ENCODE measurements at regions not wholly inside any gene's neighbourhood (a gene's known extent, or its start where the extent isn't known, plus 50 kb on each side); places are given as distances from the start of the nearest gene placed in this dataset.

DNA sequence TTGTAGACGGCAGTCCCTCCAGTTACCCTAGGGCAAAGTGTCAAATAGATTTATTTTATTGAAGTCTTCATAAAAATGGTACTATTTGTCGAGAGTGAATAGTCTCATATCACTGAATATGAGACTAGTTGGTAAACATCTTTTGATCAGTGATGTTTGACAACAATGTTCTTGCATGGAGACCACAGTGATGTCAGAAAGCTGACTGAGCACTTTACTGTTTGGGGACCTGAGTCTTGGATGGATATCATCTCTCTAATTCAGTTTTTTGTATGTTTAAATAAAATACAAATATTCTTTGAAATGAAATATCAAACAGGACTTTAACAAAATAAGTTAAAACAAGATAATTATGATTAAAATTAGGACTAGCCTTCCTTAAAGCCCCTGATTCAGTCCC is 1315.4 kb upstream of the NRXN1 start:
- Mint-ChIP-seq H3K27ac (ENCODE audit: unreplicated experiment) (no peak overlapping the region), H3K27me3 (ENCODE audit: unreplicated experiment) (no peaks in the 10 kb centered on the region), H3K4me1 (ENCODE audit: unreplicated experiment) (peaks cover 7% of the 10 kb centered on the region), H3K9me3 (ENCODE audit: unreplicated experiment) (no peaks in the 10 kb centered on the region), H3K36me3 (ENCODE audit: unreplicated experiment) (no peaks in the 10 kb centered on the region), H3K4me3 (ENCODE audit: unreplicated experiment) (no peak overlapping the region)
- TF ChIP-seq, protein P1, sequence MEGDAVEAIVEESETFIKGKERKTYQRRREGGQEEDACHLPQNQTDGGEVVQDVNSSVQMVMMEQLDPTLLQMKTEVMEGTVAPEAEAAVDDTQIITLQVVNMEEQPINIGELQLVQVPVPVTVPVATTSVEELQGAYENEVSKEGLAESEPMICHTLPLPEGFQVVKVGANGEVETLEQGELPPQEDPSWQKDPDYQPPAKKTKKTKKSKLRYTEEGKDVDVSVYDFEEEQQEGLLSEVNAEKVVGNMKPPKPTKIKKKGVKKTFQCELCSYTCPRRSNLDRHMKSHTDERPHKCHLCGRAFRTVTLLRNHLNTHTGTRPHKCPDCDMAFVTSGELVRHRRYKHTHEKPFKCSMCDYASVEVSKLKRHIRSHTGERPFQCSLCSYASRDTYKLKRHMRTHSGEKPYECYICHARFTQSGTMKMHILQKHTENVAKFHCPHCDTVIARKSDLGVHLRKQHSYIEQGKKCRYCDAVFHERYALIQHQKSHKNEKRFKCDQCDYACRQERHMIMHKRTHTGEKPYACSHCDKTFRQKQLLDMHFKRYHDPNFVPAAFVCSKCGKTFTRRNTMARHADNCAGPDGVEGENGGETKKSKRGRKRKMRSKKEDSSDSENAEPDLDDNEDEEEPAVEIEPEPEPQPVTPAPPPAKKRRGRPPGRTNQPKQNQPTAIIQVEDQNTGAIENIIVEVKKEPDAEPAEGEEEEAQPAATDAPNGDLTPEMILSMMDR (IDR thresholded peaks at IDR 0.05), result no peak
- no peak for DNase-seq (ENCODE audit: extremely low spot score, unreplicated experiment)

DNA sequence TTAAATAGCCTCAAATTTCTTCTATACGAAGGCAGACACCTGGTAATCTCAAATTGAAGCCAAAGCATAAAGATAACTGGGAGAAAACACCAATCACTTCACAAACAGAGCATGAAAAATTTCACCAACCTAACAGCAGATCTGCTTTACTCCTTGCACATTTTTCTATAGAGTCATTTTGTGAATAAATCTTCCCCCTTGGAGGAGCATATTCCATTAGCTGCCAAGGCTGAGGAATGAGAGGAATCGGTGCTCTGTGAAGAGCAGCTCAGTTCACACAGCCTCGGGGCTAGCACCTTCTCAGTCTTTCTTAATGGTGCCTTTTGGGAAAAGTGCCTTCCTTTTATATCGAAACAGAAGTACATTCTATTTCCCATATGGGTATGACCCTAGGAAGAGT is 1313.7 kb upstream of the NRXN1 start:
- Mint-ChIP-seq H3K4me3 (ENCODE audit: unreplicated experiment) (no peak overlapping the region), H3K9me3 (ENCODE audit: unreplicated experiment) (no peaks in the 10 kb centered on the region), H3K27ac (ENCODE audit: unreplicated experiment) (no peak overlapping the region), H3K4me1 (ENCODE audit: unreplicated experiment) (peaks cover 7% of the 10 kb centered on the region), H3K36me3 (ENCODE audit: unreplicated experiment) (no peaks in the 10 kb centered on the region), H3K27me3 (ENCODE audit: unreplicated experiment) (no peaks in the 10 kb centered on the region)
- TF ChIP-seq, protein P1 (IDR thresholded peaks at IDR 0.05), result no peak
- no peak for DNase-seq (ENCODE audit: extremely low spot score, unreplicated experiment)

DNA sequence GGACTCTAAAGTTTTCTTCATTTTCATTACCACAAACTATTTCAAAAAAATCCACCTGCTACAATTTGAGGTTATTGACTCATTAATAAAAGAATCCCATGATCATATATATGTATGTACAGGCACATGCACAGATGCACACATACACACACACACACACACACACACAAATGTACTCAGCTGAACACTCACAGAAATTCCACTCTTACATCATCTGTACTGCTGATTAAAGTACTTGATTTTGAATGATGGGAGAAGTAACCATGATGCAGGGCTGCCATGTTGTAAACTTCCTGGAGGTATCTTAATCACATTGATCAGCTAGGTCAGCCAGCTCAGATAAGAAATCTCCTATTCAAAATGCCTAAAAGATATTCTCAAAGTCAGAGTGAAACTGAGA is 1313.2 kb upstream of the NRXN1 start:
- Mint-ChIP-seq H3K36me3 (ENCODE audit: unreplicated experiment) (no peaks in the 10 kb centered on the region), H3K27me3 (ENCODE audit: unreplicated experiment) (no peaks in the 10 kb centered on the region), H3K27ac (ENCODE audit: unreplicated experiment) (no peak overlapping the region), H3K4me1 (ENCODE audit: unreplicated experiment) (peaks cover 7% of the 10 kb centered on the region), H3K9me3 (ENCODE audit: unreplicated experiment) (no peaks in the 10 kb centered on the region), H3K4me3 (ENCODE audit: unreplicated experiment) (no peak overlapping the region)
- TF ChIP-seq, protein P1 (IDR thresholded peaks at IDR 0.05), result no peak
- no peak for DNase-seq (ENCODE audit: extremely low spot score, unreplicated experiment)

DNA sequence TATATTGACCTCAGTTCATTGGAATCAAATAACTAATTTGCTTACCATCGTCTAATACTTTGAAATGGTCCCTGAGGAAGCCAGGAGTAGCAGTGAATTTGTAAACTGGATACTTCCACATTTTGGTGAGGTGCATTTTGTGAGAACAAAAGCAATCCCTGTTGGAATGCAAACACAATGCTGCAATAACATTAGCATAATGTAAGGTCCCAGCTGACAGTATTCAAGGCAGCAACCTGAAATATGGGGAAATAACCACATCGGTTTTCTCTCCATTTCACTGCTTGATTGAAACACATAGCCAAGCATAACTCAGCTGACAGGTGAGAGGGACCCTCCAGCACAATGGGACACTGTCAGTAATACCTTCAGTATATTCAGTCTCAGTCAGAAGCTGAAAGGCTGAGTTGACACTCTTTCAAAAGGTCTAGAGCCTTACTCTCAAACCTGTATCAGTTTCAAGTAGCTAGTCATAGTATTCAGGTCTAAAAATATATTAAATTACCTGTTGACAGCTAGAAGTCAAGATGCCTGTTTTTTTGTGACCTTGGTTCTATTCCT is 1311.9 kb upstream of the NRXN1 start:
- Mint-ChIP-seq H3K27ac (ENCODE audit: unreplicated experiment) (no peak overlapping the region), H3K27me3 (ENCODE audit: unreplicated experiment) (no peaks in the 10 kb centered on the region), H3K36me3 (ENCODE audit: unreplicated experiment) (no peaks in the 10 kb centered on the region), H3K4me3 (ENCODE audit: unreplicated experiment) (no peak overlapping the region), H3K9me3 (ENCODE audit: unreplicated experiment) (no peaks in the 10 kb centered on the region), H3K4me1 (ENCODE audit: unreplicated experiment) (peaks cover 7% of the 10 kb centered on the region)
- TF ChIP-seq, protein P1 (IDR thresholded peaks at IDR 0.05), result no peak
- no peak for DNase-seq (ENCODE audit: extremely low spot score, unreplicated experiment)

DNA sequence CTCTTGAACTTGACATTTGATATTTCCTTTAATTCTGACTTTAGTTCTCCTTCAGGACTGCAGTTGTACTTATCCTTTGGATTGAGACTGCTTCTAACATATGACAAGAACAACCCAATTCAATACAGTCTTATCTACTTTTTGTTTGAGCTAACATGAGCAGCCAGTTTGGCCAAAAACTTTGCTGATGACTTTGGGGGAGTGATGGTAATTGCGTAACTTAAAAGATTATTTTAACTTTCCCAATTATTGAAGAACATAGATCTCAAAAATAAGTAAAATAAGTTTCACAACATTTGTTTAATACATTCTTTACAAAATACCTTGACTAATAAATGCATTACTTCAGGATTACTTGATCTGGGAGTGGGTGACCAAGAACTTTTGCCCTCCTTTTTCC is 1311.1 kb upstream of the NRXN1 start:
- no peak overlapping the region for H3K27ac Mint-ChIP-seq (ENCODE audit: unreplicated experiment)
- H3K36me3 Mint-ChIP-seq (ENCODE audit: unreplicated experiment), result no peaks in the 10 kb centered on the region
- TF ChIP-seq, protein P1 (IDR thresholded peaks at IDR 0.05), result no peak
- no peak for DNase-seq (ENCODE audit: extremely low spot score, unreplicated experiment)
- H3K27me3 Mint-ChIP-seq (ENCODE audit: unreplicated experiment), result no peaks in the 10 kb centered on the region
- peaks cover 7% of the 10 kb centered on the region for H3K4me1 Mint-ChIP-seq (ENCODE audit: unreplicated experiment)
- H3K9me3 Mint-ChIP-seq (ENCODE audit: unreplicated experiment), result no peaks in the 10 kb centered on the region
- no peak overlapping the region for H3K4me3 Mint-ChIP-seq (ENCODE audit: unreplicated experiment)
